SK-N-SH (cell line): ENCODE measurements at regions not wholly inside any gene's neighbourhood (a gene's known extent, or its start where the extent isn't known, plus 50 kb on each side); places are given as distances from the start of the nearest gene placed in this dataset.

Source experiments
- CTCF ChIA-PET: fragments of 300-600, 350-600 bp; formaldehyde crosslinking; extraction: SDS; loops from one replicate; lab custom pipeline; 2021; lab: Yijun Ruan, JAX
- POLR2A ChIA-PET: fragments of 350-600 bp; sonication (Branson Sonifier 250); formaldehyde crosslinking; extraction: SDS; loops from one replicate; lab custom pipeline; 2020; ENCODE audit warnings: antibody characterized with exemption, inconsistent platforms; lab: Yijun Ruan, JAX
- DNase-seq: peaks from one replicate; pipeline ENCODE4 v3.0.0; 2012
- H2AFZ ChIP-seq: fragments of 200-600 bp; sonication (generic); 2 replicates; pipeline ENCODE4 v1.8.1; 2016; ENCODE audit warnings: antibody characterized with exemption, mild to moderate bottlenecking, low read depth
- H3F3A ChIP-seq: fragments of 200-600 bp; sonication (generic); replicated peaks from 2 replicates; pipeline ENCODE3; 2016; ENCODE audit warnings: antibody characterized with exemption, mild to moderate bottlenecking; ENCODE audit not compliant: insufficient read depth
- H3K27ac ChIP-seq, 2 experiments: fragments of 200-500 bp in 1 of 2; fragments of 200-600 bp in 1 of 2; sonication (Bioruptor generic) in 1 of 2; sonication (generic), shearing (Covaris generic) in 1 of 2; 2 replicates each; pipeline versions ENCODE4 v1.5.1 to v1.6.1; 2014 to 2016; ENCODE audit warnings: low read depth in 2 of 2, inconsistent platforms in 1 of 2, low read length in 1 of 2, mild to moderate bottlenecking in 1 of 2, mixed read lengths in 1 of 2
- H3K27me3 ChIP-seq: fragments of 200-600 bp; sonication (generic), shearing (Covaris generic); 2 replicates; pipeline ENCODE4 v1.6.1; 2016; ENCODE audit warnings: mixed run types; ENCODE audit not compliant: insufficient read depth
- H3K36me3 ChIP-seq, 2 experiments: fragments of 200-500 bp in 1 of 2; fragments of 200-600 bp in 1 of 2; sonication (Bioruptor generic) in 1 of 2; sonication (generic) in 1 of 2; replicated peaks in 1 of 2; 2 replicates each; pipeline versions ENCODE3 to v1.5.1; 2014 to 2016; ENCODE audit warnings: low read length in 1 of 2, mild to moderate bottlenecking in 1 of 2; ENCODE audit not compliant: insufficient read depth in 2 of 2, control insufficient read depth in 1 of 2
- H3K4me1 ChIP-seq, 2 experiments: fragments of 200-500 bp in 1 of 2; fragments of 200-600 bp in 1 of 2; sonication (Bioruptor generic) in 1 of 2; sonication (generic), shearing (Covaris generic) in 1 of 2; 2 replicates each; pipeline versions ENCODE4 v1.5.1 to v1.6.1; 2014 to 2016; ENCODE audit warnings: low read depth in 1 of 2, low read length in 1 of 2, mixed run types in 1 of 2; ENCODE audit not compliant: insufficient read depth in 2 of 2, control insufficient read depth in 1 of 2
- H3K4me2 ChIP-seq: fragments of 200-600 bp; sonication (generic), shearing (Covaris generic); 2 replicates; pipeline ENCODE4 v1.6.1; 2017; ENCODE audit warnings: mixed run types
- H3K4me3 ChIP-seq, 2 experiments: fragments of 200-500 bp in 1 of 2; fragments of 200-600 bp in 1 of 2; sonication (Bioruptor generic) in 1 of 2; sonication (generic), shearing (Covaris generic) in 1 of 2; 2 replicates each; pipeline versions ENCODE4 v1.5.1 to v1.8.1; 2014 to 2016; ENCODE audit warnings: low read depth in 2 of 2, inconsistent platforms in 1 of 2, low read length in 1 of 2, mild to moderate bottlenecking in 1 of 2, mixed read lengths in 1 of 2, moderate library complexity in 1 of 2
- H3K79me2 ChIP-seq: fragments of 200-600 bp; sonication (generic); 2 replicates; pipeline ENCODE4 v1.8.1; 2017; ENCODE audit warnings: mild to moderate bottlenecking; ENCODE audit not compliant: insufficient read depth
- H3K9ac ChIP-seq: fragments of 200-600 bp; sonication (generic); 2 replicates; pipeline ENCODE4 v1.6.1; 2017; ENCODE audit warnings: mixed run types
- H3K9me2 ChIP-seq: fragments of 200-600 bp; sonication (generic); 2 replicates; pipeline ENCODE4 v1.6.1; 2017; ENCODE audit warnings: mixed run types
- H3K9me3 ChIP-seq: fragments of 200-600 bp; sonication (generic); 2 replicates; pipeline ENCODE4 v1.6.1; 2017; ENCODE audit warnings: mixed run types, mild to moderate bottlenecking, moderate library complexity
- H4K20me1 ChIP-seq: fragments of 200-600 bp; sonication (generic); 2 replicates; pipeline ENCODE4 v1.6.1; 2017; ENCODE audit warnings: mild to moderate bottlenecking, mixed run types; ENCODE audit not compliant: insufficient read depth
- ELF1 ChIP-seq: IDR thresholded peaks from 2 replicates; pipeline ENCODE4 v1.4.0; 2012
- EP300 ChIP-seq, 2 experiments: IDR thresholded peaks; 2 replicates each; pipeline versions ENCODE4 v1.4.0 to v1.6.1; 2012; ENCODE audit warnings: borderline replicate concordance in 1 of 2, low read depth in 1 of 2, low read length in 1 of 2
- EZH2phosphoT487 ChIP-seq: fragments of 200-600 bp; sonication (generic); IDR thresholded peaks from 2 replicates; pipeline ENCODE4 v1.6.1; 2017; ENCODE audit warnings: low read depth, mixed run types, mild to moderate bottlenecking, antibody characterized with exemption, moderate library complexity, borderline replicate concordance
- FOSL2 ChIP-seq: IDR thresholded peaks from 2 replicates; pipeline ENCODE4 v1.4.0; 2012; ENCODE audit warnings: low read depth, mild to moderate bottlenecking, moderate library complexity, borderline replicate concordance
- FOXJ3 ChIP-seq: sonication (generic); formaldehyde crosslinking; IDR thresholded peaks from 2 replicates; pipeline ENCODE4 v1.5.1; 2020; ENCODE audit warnings: mild to moderate bottlenecking, missing genetic modification reagents
- GABPA ChIP-seq: IDR thresholded peaks from 2 replicates; pipeline ENCODE4 v1.4.0; 2012; ENCODE audit warnings: low read depth, mild to moderate bottlenecking
- JUND ChIP-seq: IDR thresholded peaks from 2 replicates; pipeline ENCODE4 v1.4.0; 2012
- MEF2A ChIP-seq: IDR thresholded peaks from 2 replicates; pipeline ENCODE4 v1.4.0; 2012; ENCODE audit warnings: low read depth, borderline replicate concordance
- MXI1 ChIP-seq: IDR thresholded peaks from 2 replicates; pipeline ENCODE4 v1.6.1; 2012; ENCODE audit warnings: mild to moderate bottlenecking, low read depth, low read length, improper control_type of control experiment
- NRF1 ChIP-seq: IDR thresholded peaks from 2 replicates; pipeline ENCODE4 v1.6.1; 2012; ENCODE audit warnings: low read depth, mild to moderate bottlenecking, low read length
- RAD21 ChIP-seq: IDR thresholded peaks from 2 replicates; pipeline ENCODE4 v1.6.1; 2012; ENCODE audit warnings: mild to moderate bottlenecking, low read length
- RCOR1 ChIP-seq: fragments of 150-350 bp; IDR thresholded peaks from 2 replicates; pipeline ENCODE4 v1.6.1; 2017; ENCODE audit warnings: antibody characterized with exemption, low read length
- SIN3A ChIP-seq: IDR thresholded peaks from 2 replicates; pipeline ENCODE4 v1.6.1; 2012; ENCODE audit warnings: low read depth, mild to moderate bottlenecking, low read length, moderate library complexity, borderline replicate concordance
- SMC3 ChIP-seq: IDR thresholded peaks from 2 replicates; pipeline ENCODE4 v1.6.1; 2012; ENCODE audit warnings: low read depth, low read length, improper control_type of control experiment
- TCF12 ChIP-seq: IDR thresholded peaks from 2 replicates; pipeline ENCODE4 v1.4.0; 2012
- TEAD4 ChIP-seq: IDR thresholded peaks from 2 replicates; pipeline ENCODE4 v1.4.0; 2012; ENCODE audit warnings: mild to moderate bottlenecking, borderline replicate concordance; ENCODE audit not compliant: insufficient read depth
- WGBS: methylation state at CpG from one replicate; pipeline ENCODE4 v1.1.6; 2017; ENCODE audit warnings: low lambda C conversion rate; 5-methylcytosine and 5-hydroxymethylcytosine counted together
- TF ChIP-seq, protein P1 (sequence below): fragments of 200-600 bp; sonication (generic); IDR thresholded peaks from 2 replicates; pipeline ENCODE4 v1.6.1; 2017; ENCODE audit warnings: antibody characterized with exemption, mild to moderate bottlenecking, moderate library complexity
- TF ChIP-seq, protein P2 (sequence below): IDR thresholded peaks from 2 replicates; pipeline ENCODE4 v1.4.0; 2012; ENCODE audit warnings: low read depth, borderline replicate concordance
- TF ChIP-seq, protein P3 (sequence below): IDR thresholded peaks from 2 replicates; pipeline ENCODE4; 2012

DNA sequence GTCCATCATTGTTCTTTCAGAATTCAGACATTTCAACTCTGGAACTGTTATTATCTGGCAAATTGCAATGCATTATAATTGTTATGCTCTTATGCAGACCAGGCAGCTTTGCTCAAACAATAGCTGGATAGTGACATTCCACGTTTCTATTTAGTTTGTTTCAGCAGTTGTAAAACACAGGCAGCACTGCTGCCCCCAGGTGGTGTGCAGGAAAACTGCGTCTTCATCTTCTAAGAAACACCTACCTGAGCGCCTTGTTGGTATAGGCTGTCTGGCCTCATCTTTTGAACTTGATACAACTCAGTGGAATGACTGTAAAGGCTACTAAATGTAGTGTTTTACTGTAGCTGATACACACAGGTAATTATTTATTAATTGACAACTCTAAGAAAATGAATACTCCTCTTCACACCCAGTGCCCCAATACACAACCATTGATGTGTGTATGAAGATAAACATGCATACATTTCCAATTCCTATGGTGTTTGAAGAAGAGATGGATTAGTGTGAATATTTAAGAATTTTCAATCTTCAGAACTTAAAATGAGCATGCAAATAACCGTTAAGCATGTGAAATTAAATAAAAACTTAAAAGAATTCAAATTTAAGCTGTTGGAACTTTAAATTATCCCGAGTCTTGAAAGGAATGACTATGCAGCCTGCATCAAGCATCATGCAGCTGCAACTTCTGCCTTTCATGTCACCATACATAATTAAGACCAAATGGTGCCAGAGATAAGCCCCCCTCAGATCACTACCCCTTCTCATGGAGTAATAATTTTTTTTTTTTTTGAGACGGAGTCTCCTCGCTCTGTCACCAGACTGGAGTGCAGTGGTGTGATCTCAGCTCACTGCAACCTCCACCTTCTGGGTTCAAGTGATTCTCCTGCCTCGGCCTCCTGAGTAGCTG lies 85.6 kb downstream of the CD8B2 start:
- ChIA-PET CTCF (interaction anchor here (0.8 to 4.7 kb wide), 12 partner anchors 8 to 469 kb away, joined by 3 to 51 read pairs (median 5); no protein-coding TSS in a partner anchor), POLR2A (no interaction called here)
- no peak overlapping the region for H3K27ac ChIP-seq
- no peaks in the 10 kb centered on the region for H3K9me3 ChIP-seq
- H3K9me2 ChIP-seq, result no peaks in the 10 kb centered on the region
- H3K27me3 ChIP-seq, result no peaks in the 10 kb centered on the region
- no peaks in the 10 kb centered on the region for H3F3A ChIP-seq
- no peak overlapping the region for H3K4me2 ChIP-seq
- H3K36me3 ChIP-seq, result no peaks in the 10 kb centered on the region
- no peak overlapping the region for H3K9ac ChIP-seq
- DNase-seq, result no peak
- no peak overlapping the region for H2AFZ ChIP-seq
- no peak for TF ChIP-seq EZH2phosphoT487
- peak; percentile 45; the same call in 1 of the 2 replicates for TF ChIP-seq RAD21
- TF ChIP-seq TEAD4, result no peak
- no peak for TF ChIP-seq FOSL2
- TF ChIP-seq, protein P1, sequence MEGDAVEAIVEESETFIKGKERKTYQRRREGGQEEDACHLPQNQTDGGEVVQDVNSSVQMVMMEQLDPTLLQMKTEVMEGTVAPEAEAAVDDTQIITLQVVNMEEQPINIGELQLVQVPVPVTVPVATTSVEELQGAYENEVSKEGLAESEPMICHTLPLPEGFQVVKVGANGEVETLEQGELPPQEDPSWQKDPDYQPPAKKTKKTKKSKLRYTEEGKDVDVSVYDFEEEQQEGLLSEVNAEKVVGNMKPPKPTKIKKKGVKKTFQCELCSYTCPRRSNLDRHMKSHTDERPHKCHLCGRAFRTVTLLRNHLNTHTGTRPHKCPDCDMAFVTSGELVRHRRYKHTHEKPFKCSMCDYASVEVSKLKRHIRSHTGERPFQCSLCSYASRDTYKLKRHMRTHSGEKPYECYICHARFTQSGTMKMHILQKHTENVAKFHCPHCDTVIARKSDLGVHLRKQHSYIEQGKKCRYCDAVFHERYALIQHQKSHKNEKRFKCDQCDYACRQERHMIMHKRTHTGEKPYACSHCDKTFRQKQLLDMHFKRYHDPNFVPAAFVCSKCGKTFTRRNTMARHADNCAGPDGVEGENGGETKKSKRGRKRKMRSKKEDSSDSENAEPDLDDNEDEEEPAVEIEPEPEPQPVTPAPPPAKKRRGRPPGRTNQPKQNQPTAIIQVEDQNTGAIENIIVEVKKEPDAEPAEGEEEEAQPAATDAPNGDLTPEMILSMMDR, result peak; percentile 57
- TF ChIP-seq, protein P2, sequence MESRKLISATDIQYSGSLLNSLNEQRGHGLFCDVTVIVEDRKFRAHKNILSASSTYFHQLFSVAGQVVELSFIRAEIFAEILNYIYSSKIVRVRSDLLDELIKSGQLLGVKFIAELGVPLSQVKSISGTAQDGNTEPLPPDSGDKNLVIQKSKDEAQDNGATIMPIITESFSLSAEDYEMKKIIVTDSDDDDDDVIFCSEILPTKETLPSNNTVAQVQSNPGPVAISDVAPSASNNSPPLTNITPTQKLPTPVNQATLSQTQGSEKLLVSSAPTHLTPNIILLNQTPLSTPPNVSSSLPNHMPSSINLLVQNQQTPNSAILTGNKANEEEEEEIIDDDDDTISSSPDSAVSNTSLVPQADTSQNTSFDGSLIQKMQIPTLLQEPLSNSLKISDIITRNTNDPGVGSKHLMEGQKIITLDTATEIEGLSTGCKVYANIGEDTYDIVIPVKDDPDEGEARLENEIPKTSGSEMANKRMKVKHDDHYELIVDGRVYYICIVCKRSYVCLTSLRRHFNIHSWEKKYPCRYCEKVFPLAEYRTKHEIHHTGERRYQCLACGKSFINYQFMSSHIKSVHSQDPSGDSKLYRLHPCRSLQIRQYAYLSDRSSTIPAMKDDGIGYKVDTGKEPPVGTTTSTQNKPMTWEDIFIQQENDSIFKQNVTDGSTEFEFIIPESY, result no peak
- peak; percentile 17; the same call in 1 of the 2 replicates for TF ChIP-seq SMC3
- no peak for TF ChIP-seq EP300 (IDR thresholded peaks at IDR 0.05; ENCODE audit: borderline replicate concordance in 1 of 2, low read depth in 1 of 2, low read length in 1 of 2)
- TF ChIP-seq RCOR1, result no peak
- no peak for TF ChIP-seq GABPA
- H3K79me2 ChIP-seq, result no peaks in the 10 kb centered on the region
- 53% methylated on average over 7 of the region's 8 CpGs for WGBS
- peak overlapping the region in 1 of 2 experiments; percentile 52; a peak in 1 of 4 replicates for H3K4me3 ChIP-seq
- peaks cover 0 to 12% of the 10 kb centered on the region in 2 experiments; a peak in 2 of 4 replicates for H3K4me1 ChIP-seq
- H4K20me1 ChIP-seq, result no peaks in the 10 kb centered on the region

DNA sequence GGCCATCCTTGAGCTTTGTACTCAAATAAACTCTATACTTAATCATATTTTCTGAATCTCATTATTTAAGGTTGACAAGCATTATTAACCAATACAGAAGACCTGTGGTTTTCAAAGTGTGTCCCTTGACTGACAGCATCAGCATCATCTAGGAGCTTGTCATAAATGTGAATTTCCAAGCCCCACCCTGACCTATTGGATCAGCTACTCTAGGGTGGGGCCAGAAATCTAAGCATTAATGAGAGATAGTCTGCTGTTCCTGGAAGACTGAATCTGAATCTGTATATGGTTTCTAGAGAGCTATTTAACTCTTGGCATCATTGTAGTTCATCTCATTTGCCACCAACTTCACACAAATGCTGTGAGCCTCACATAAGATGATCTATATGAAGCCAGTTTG lies 86.6 kb downstream of the CD8B2 start:
- H3K9me2 ChIP-seq, result no peaks in the 10 kb centered on the region
- H4K20me1 ChIP-seq, result no peaks in the 10 kb centered on the region
- H3K4me2 ChIP-seq, result no peak overlapping the region
- no peak for DNase-seq
- H3K27ac ChIP-seq, result no peak overlapping the region
- H3K4me3 ChIP-seq, result no peak overlapping the region
- H3K9ac ChIP-seq, result no peak overlapping the region
- no peak overlapping the region for H2AFZ ChIP-seq
- no peaks in the 10 kb centered on the region for H3K27me3 ChIP-seq
- no peaks in the 10 kb centered on the region for H3K79me2 ChIP-seq
- no peaks in the 10 kb centered on the region for H3K9me3 ChIP-seq
- H3K36me3 ChIP-seq, result no peaks in the 10 kb centered on the region
- peaks cover 0 to 20% of the 10 kb centered on the region in 2 experiments; a peak in 2 of 4 replicates for H3K4me1 ChIP-seq
- ChIA-PET CTCF (interaction anchor here (1.8 to 4.7 kb wide), 4 partner anchors 9 to 31 kb away, joined by 5 to 51 read pairs (median 27); no protein-coding TSS in a partner anchor), POLR2A (no interaction called here)
- H3F3A ChIP-seq, result no peaks in the 10 kb centered on the region
- no peak for TF ChIP-seq SMC3
- TF ChIP-seq MXI1, result no peak
- no peak for TF ChIP-seq FOXJ3
- TF ChIP-seq EP300 (IDR thresholded peaks at IDR 0.05; ENCODE audit: borderline replicate concordance in 1 of 2, low read depth in 1 of 2, low read length in 1 of 2), result no peak
- TF ChIP-seq SIN3A, result no peak
- no peak for TF ChIP-seq GABPA
- no peak for TF ChIP-seq FOSL2
- no peak for TF ChIP-seq NRF1
- TF ChIP-seq, protein P2, result no peak
- TF ChIP-seq MEF2A, result no peak
- TF ChIP-seq, protein P3, sequence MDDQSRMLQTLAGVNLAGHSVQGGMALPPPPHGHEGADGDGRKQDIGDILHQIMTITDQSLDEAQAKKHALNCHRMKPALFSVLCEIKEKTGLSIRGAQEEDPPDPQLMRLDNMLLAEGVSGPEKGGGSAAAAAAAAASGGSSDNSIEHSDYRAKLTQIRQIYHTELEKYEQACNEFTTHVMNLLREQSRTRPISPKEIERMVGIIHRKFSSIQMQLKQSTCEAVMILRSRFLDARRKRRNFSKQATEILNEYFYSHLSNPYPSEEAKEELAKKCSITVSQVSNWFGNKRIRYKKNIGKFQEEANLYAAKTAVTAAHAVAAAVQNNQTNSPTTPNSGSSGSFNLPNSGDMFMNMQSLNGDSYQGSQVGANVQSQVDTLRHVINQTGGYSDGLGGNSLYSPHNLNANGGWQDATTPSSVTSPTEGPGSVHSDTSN, result no peak
- TF ChIP-seq TCF12, result no peak
- no peak for TF ChIP-seq JUND
- no peak for TF ChIP-seq ELF1
